Left ventricle myocardium superior (tissue), 1 donor: ENCODE measurements at regions not wholly inside any gene's neighbourhood (a gene's known extent, or its start where the extent isn't known, plus 50 kb on each side); places are given as distances from the start of the nearest gene placed in this dataset.
"Not testable (repeated sequence)": the region's sequence is repeated elsewhere in the genome, so short reads cannot be mapped to it uniquely, and the experiment has no call there.

ENCODE experiments used
- ATAC-seq: fragments of 200-7000 bp; cut with Tn5 transposase; one replicate; pipeline ENCODE4 v1.9.1; 2020; ENCODE audit warnings: mild to moderate bottlenecking, moderate library complexity
- DNase-seq: peaks from one replicate; pipeline ENCODE4 v3.0.0-alpha.2; 2020
- intact Hi-C: fragments of 100-400 bp; cut with micrococcal nuclease; formaldehyde crosslinking; loops from one replicate; pipeline ENCODE4 v1.11.0; 2022
- donor health status: DM: no; HTN: yes; CAD: no; lungs with severe emphysema.

DNA sequence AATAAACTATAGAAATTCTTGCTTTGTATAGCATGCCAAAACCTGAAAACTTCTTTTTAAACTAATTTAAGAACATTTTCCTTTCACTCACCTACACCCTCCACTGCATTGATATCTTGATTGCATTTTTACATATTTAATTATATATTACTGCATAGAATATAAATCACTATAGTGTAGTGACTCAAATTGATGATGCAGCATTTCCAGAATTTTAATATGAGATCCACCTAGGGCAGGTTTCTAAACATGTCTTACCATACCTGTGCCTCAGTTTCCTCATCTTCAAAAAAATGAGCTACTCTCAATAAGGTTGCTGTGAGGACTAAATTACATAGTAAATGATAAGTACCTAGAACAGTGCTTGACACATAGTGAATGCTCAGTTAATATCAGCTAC, 881.5 kb downstream of the RPS29 start:
- ATAC-seq (no peak), DNase-seq (no peak)
- intact Hi-C loops: no loop called here

DNA sequence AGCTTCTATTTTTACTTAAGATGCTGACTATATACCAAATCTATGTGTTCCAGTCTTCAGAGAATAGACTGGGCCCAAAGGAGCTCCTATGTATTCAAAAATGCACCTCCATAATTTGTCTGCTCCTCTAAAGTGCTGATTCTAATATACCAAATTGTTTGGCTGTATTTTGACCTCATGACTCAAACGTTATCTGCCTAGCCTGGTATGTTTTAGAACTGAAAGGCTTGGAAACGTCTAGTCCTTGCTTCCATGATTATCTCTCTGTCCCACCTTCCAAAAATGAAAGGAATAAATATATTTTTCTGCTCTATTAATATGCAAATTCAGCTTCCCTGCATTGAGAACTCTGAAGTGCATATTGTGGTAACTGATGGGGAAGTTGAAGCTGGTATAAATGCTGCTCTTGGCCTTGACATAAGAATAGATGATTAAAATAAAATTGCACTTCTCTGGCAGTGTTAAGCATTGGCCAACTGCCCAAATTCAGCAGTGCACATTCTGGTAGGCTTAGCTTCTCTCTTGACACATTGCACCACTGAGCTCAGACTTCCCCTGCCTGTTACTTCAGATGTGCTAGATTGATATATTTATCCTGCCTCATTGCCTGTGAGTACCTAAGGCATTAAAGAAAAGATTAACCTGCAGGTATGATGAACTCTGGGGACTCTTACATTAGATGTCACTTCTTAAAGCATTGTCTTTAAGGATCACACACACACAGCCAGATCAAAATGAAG, 882.3 kb downstream of the RPS29 start:
- ATAC-seq (peak; percentile 77), DNase-seq (no peak)
- intact Hi-C loops: no loop called here

DNA sequence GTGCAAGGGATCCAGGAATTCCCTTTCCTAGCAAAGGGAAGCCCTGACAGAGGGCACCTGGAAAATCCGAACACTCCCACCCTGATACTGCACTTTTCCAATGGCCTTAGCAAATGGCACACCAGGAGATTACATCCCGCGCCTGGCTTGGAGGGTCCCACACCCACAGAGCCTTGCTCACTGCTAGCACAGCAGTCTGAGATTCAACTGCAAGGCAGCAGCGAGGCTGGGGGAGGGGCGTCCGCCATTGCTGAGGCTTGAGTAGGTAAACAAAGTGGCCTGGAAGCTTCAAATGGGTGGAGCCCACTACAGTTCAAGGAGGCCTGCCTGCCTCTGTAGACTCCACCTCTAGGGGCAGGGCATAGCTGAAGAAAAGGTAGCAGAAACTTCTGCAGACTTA, 888.8 kb downstream of the RPS29 start:
- intact Hi-C loops, ATAC-seq, DNase-seq: not testable (repeated sequence)

DNA sequence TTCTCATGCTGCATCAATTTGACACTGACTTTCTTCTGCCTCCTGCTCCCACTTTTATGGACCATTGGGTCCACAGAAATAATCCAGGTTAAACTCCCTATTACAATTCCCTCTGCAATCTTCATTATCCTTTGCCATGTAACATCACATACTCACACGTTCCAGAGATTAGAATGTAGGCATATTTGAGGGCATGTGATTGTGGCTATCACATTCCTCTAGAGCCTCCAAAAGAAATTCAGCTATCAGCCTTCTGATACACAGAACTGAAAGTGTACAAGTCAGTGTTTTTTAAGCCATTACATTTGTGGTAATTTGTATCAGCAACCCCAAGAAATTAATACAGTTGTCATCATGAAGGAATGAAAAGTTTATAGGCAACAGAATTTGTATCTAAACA, 892.4 kb downstream of the RPS29 start:
- ATAC-seq (no peak), DNase-seq (no peak)
- intact Hi-C loops: no loop called here

DNA sequence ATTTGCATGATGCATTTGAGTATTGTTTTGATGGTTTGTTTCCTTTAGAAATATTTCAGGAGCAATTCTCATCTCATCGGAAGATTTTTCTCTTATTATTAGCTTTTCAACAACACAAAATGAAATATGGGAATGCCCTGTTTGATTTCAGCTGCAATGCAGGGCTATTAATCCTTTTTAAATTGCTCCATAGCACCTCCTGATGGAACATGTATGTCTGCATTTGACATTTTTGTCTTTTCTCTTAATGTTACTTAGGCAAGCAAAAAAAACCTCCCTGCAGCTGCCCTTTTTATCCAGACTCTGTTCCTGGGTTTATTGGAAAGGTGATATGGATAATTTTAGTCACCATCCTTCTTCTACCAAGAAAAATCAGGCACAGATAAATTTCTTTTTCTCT, 895.8 kb downstream of the RPS29 start:
- no peak for ATAC-seq
- intact Hi-C loops: no loop called here
- DNase-seq: no peak

DNA sequence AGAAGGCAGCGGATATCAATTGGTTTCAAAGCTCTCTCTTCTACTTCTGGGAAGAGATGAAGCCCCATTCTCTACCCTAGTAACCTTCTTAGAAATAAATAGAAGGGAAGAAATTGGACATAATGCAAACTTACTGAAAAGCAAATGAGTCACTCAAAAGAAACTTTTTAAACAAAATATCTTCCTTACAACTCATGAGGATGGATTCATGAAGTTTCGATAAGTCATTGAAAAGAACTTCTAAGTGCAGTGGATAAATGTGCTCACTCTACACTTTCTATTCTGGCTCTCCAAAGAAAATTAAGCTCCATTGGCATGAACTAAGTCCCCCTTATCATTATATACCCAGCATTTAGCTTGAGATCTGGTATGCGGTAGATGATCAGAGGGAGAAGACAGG, 899.5 kb downstream of the RPS29 start:
- intact Hi-C loops: no loop called here
- ATAC-seq (no peak), DNase-seq (no peak)

DNA sequence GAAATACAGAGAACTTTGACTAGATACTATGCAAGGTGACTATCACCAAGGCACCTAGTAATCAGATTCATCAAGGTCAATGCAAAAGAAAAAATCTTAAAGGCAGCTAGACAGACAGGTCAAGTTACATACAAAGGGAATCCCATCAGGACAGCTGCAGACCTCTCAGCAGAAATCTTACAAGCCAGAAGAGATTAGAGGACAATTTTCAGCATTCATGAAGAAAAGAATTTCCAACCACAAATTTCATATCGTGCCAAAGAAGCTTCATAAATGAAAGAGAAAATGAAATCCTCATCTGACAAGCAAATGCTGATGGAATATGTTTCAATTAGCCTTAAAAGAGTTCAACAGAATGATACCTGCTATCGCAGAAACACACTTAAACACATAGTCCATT, 913.7 kb downstream of the RPS29 start:
- intact Hi-C loops: no loop called here
- no peak for DNase-seq

DNA sequence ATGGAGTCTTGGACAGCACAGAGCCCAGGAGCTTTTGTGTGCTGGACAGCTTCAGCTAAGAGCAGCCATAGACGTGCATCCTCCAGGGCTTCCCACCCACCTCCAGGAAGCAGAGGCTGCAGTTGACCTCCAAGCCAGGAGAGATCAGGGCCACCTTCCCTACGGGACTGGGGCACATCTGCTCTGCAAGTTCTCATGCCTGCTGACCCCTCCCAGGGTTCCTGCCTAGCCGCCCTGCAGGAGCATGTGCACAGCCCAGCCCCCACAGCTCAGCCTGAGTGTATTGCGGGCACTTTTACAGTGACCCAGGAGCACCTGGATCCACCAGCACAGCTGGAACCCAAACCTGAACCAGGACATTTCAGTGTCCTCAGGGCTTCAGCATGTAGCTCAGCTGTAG, 915.2 kb downstream of the RPS29 start:
- ATAC-seq (no peak), DNase-seq (no peak)
- intact Hi-C loops: no loop called here

More for the DNA sequence above, 913.7 kb downstream of the RPS29 start:
- no peak for ATAC-seq

DNA sequence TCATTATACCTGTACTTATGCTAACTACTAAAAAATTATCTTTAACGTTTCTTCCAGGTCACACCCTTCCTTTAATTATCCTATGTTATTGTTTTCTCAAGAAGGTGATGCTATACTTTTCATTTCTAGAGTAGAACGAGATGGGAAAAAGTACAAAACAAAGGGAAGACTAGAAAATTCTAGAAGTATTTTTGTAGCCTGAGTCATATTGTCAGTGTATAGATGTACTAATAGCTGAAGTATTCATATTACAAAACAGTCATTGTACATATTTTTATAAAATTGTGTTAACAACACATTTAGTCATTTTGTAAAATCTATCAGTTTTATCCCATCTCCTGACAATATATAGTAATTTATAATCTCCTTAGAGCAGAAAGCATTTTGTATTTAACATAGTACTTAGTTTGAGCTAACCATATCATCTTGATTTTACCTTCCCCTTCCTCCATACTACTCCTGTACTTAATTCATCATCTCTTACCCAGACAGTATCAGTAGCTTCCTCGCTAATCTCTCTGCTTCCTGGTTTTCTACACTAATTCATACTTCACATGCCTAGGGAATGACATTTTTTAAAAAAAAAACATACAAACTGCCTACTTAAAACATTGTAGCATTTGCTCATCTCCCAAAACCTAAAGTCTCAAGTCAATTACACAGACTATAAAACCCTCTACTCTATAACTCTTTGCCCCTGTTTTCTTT, 920.9 kb downstream of the RPS29 start:
- no peak for ATAC-seq
- intact Hi-C loops: no loop called here

DNA sequence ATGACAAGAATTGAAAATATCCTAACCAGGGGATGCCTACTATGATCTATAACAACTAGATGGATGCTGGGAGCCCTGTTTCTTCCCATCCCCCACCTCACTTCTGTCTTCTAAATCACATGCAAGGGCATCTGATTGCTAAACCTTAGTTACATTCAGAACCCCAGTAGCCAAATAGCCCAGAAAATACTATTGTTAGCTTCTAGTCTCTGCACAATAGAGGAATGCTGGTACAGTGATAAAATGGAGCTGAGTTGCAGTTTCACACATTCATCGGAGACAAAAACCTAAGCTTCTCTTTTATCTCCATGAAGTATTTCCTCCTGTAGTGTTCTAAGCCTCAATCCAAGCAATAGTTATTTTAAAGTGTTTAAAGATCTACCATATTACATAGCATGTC, 942.9 kb downstream of the RPS29 start:
- ATAC-seq (no peak), DNase-seq (no peak)
- intact Hi-C loops: no loop called here

More for the DNA sequence above, 920.9 kb downstream of the RPS29 start:
- no peak for DNase-seq

DNA sequence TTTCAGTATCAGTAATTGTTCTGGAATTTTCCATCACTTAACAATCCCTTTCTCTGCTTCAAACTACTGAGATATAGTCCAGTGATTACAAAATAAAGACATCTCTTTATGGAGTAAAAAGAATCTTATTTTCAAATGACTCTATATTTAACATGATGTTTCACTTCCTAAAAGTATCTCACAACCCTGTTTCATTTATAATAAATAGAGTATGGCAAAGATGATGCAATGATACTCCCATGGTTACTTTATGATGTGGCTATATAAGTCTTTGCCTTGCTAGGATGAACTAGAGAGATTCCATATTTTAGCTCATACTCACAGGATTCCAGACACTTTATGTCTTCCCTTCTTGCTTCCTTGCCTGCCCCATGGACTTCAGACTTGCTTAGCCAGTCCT, 953.5 kb upstream of the MDGA2 start:
- intact Hi-C loops: no loop called here
- no peak for DNase-seq
- ATAC-seq: no peak

DNA sequence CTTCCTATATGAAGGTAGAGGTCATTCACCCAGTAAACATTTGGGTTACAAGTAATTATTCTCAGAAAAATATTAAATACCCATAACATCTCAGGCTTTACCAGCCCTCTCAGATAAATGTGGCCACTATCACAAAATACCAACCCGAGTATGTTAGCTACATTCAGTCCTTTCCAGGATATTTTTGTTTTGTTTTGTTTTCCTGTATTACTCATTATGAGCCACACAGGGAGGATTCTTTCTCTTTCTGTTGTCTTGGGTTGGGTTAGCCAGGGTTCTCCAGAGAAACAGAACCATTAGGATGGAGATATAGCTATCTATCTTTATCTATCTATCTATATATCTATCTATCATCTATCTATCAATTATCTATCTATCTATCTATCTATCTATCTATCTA, 947.6 kb upstream of the MDGA2 start:
- DNase-seq (no peak), ATAC-seq (no peak)
- intact Hi-C loops: no loop called here

DNA sequence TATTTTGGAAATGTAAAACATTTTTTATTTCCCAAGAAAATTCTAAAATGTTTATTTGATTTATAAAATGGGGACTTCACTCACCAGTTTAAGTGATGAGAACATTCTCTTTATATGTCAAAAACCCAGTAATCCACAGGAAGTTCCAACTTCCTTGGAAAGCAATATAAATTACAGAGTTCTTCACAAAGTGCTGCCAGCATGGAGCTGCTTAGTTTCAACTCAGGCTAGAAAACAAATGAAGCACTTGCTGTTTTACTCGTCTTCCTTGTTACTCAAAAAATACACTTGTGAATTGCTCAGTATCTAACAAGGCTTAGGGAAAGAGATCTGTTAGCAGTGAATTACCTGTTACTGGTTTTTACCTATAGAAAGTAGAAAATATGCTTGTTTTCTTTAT, 942.7 kb upstream of the MDGA2 start:
- DNase-seq (no peak), ATAC-seq (no peak)
- intact Hi-C loops: no loop called here

DNA sequence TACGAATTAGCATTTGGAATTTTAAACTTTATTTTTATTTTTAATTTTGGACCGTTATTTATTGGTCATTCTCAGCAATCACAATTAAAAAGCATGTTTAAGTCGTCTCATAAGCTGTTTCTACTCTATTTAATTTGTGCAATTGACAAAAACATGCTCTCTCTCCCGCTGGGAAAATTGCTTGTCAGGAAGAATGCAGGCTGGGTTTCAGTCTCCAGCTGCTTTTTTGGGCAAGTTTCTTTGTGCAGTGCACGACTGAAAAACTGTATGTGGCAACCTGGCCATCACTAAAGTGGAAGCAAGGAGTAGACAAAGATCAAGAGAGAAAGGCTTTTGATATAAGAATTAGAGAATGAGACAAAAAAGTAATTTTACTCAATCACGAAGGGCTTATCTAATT, 941.5 kb upstream of the MDGA2 start:
- intact Hi-C loops: no loop called here
- ATAC-seq: no peak
- no peak for DNase-seq

DNA sequence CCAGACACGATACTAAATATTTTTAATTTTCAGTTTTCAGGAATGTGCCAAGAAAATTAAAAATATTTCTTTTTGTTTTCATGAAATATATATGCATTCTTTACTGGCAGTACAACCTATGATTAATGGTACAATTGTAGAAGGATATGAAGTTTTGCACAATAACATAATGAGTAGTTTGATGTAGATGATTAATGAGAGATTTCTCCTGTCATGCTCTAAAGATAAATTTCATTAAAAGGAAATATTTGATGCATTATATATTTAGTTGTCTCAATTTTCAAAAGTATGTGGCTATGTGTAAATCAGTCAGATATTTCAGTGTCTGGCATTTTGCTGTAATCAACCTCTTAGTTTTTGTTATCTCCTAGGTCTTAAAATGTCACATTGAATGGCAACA, 940.2 kb upstream of the MDGA2 start:
- DNase-seq (no peak), ATAC-seq (no peak)
- intact Hi-C loops: no loop called here

DNA sequence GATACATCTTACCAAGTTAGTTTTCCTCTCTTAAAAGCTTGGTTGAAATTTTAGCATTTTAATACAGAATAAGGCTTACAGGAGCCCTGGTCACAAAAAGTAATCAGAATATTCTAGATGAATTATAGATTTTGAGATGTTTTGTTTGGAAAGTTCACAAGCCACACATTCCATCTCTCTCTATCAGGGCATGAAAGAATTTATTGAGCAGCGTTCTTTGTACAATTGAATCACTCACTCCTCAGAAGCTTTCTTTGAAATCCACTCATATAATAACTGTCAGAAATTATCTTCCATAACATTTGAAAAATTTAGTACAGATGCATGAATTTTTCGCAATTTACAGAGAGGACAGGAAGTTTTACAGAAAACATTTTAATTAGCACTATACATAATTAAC, 938.6 kb upstream of the MDGA2 start:
- intact Hi-C loops: no loop called here
- DNase-seq (no peak), ATAC-seq (no peak)

DNA sequence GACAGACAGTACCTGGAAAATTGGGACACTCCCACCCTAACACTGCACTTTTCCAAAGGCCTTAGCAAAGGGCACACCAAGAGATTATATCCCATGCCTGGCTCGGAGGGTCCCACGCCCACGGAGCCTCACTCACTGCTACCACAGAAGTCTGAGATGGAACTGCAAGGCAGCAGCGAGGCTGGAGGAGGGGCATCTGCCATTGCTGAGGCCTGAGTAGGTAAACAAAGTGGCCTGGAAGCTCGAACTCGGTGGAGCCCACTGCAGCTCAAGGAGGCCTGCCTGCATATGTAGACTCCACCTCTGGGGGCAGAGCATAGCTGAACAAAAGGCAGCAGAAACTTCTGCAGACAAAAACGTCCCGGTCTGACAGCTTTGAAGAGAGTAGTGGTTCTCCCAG, 931.6 kb upstream of the MDGA2 start:
- DNase-seq, ATAC-seq, intact Hi-C loops: not testable (repeated sequence)

DNA sequence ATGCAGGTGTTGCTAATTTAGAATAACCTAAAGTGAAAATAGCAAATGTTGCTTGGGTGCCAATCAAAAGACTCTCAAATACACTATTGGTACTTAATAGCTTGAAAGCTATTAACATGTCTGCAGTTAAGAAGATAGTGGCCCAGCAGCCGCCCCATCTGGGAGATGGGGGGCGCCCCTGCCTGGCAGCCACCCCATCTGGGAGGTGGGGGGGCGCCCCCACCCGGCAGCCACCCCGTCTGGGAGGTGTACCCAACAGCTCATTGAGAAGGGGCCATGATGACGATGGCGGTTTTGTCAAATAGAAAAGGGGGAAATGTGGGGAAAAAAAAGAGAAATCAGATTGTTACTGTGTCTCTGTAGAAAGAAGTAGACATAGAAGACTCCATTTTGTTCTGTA, 923.1 kb upstream of the MDGA2 start:
- DNase-seq (no peak), ATAC-seq (no peak)
- intact Hi-C loops: no loop called here

DNA sequence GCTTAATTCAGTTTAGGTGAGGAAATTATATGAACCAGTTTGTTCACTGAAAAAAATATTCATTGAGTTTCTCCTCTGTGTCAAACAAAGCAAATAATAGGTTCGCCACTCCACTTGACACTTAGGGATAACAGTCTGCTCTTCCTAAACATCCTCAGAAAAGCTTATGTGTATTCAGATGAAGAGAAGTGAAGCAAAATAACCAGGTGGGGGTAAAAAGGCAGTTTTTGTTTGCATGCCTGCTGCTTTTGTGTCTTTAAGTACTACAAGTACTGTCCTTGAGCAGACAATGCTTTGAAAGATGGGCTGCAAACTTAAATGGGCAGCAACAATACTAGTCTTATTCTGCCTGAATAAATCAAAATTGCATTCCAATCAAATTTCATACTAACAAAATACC, 910.7 kb upstream of the MDGA2 start:
- intact Hi-C loops: no loop called here
- no peak for ATAC-seq
- no peak for DNase-seq

DNA sequence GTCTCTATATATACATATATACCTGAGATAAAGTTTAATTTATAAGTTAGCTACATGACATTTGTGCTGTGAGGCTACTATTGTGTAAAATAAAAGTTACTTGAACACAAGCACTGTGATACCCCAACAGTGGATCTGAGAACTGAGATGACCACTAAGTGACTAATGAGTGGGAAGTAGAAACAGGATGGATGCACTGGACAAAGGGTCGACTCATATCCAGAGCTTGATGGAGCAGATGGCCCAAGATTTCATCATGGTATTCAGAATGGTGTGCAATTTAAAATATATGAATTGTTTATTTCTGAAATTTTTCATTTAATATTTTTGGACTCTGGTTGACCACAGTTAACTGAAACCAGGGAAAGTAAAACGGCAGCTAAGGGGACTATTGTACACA, 908.6 kb upstream of the MDGA2 start:
- DNase-seq: no peak
- no peak for ATAC-seq
- intact Hi-C loops: no loop called here

DNA sequence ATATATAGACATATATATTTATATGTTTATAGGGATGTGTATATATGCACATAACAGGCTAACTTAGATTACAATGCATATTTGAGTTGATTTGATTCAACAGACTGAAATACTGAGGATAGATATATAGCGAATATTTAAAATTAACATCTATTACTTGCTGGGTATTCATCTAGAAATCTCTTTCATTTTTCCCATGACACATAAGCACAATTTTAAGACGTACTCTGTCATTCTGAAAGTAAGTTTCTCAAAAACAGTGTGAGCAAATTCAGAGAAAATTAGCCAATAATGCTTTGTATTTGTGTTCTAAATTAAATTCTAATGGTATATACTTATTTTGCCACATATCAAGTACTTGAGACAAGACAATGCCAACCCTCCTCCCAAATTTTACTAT, 907.5 kb upstream of the MDGA2 start:
- ATAC-seq (no peak), DNase-seq (no peak)
- intact Hi-C loops: no loop called here
